ENCODE measurements at regions not wholly inside any gene's neighbourhood (a gene's known extent, or its start where the extent isn't known, plus 50 kb on each side); places are given as distances from the start of the nearest gene placed in this dataset.

- no peak for DNase-seq (ENCODE audit: low read depth in 3 of 3, low spot score in 1 of 3)
These were observed 194.8 kb upstream of the ACVR2A start for GRCh38 chr2:147649998-147650397.

DNA sequence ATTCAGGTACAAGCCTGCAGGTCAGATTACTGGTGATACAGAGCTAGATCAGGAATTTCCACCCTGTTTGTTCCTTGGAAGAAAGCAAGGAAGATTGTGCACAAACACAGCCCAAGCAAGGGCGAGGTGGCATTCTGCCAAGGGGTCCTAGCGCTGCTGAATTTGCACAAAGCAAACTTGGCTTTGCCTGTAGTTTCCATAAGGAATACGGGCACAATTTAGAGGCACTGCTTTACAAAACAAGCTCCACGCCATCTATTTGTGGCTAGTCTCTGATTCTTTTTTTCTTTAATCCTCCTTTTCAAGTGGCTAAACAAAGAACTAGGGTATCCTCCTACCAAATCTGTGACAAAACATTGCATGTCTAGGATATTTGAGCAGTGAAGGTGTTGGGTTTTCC is 195.5 kb upstream of the ACVR2A start:
- no peak for DNase-seq (ENCODE audit: low read depth in 3 of 3, low spot score in 1 of 3)

DNA sequence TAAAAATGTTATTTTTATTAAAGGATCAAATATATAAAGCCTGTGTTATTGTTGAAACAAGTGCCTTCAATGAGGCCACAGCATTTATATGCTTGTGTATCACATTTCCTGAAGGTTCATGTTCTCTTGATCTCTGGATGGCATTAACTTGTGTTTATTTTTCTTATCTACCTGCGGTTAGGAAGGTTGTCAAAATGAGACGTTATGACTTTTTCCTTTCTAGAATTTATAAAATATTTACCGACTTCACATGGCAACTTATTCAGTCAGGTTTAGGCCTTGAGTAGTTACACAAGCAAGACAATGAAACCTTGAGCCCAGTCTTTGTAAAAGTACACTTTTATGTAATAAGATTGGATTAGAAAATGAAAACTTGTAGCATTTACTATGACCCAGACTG is 196.4 kb upstream of the ACVR2A start:
- DNase-seq (ENCODE audit: low read depth in 3 of 3, low spot score in 1 of 3) = no peak

GRCh38 chr2:147647816-147648215 is 197.0 kb upstream of the ACVR2A start:
- DNase-seq (ENCODE audit: low read depth in 3 of 3, low spot score in 1 of 3) = no peak

DNA sequence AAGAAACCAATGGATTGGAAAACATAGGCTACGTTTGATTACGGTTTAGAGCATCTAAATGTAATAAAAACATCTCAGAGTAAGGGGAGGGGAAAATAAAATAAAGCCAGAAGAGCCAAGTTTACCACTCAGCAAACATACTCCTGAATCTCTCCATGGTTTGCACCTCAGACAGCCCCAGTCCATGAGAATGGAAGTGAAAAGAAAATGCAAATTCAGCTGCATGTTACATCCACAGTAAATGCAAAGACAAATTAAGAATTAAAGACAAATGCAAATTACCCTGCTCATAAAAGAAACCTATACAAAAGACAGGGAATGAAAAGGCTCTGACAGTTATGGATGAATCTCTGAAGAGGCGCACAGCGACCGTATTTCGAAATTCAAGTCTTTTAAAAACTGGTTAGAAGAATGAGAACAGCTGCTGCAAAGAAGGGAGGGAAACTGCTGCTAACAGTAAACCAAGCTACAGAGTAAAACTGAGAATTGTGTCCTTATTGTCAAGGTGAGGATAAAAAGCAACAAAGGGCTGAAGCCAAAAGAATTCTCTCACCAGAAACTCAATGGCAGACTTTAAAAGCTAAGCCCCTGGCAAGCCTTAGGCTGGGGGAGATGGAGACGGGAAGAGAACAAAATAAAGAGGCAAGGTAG is 197.9 kb upstream of the ACVR2A start:
- no peak for DNase-seq (ENCODE audit: low read depth in 3 of 3, low spot score in 1 of 3)

DNA sequence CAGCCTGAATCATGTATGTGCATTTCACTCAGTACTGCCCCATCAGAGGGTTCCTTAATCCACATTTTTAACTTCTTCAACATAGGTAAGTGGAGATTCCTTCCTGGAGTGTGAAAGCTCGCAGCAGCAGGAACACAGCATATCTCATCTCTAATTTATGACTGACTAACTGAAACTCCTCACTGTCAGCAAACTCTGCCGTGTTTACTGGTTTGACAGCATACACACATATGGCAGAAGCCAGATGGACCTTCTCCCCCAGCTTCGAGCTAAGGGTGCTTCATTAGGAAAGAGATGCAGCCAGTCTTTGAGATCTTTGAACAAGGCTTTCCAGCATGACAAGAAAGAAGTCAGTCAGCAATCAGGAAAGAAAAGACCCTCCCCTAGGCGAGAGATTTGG is 200.3 kb upstream of the ACVR2A start:
- no peak for DNase-seq (ENCODE audit: low read depth in 3 of 3, low spot score in 1 of 3)

GRCh38 chr2:147642765-147643164 is 202.1 kb upstream of the ACVR2A start:
- DNase-seq (ENCODE audit: low read depth in 3 of 3, low spot score in 1 of 3) = no peak

GRCh38 chr2:147641651-147642050 is 203.2 kb upstream of the ACVR2A start:
- no peak for DNase-seq (ENCODE audit: low read depth in 3 of 3, low spot score in 1 of 3)

GRCh38 chr2:147639891-147640290 is 204.9 kb upstream of the ACVR2A start:
- DNase-seq (ENCODE audit: low read depth in 3 of 3, low spot score in 1 of 3) = no peak

DNA sequence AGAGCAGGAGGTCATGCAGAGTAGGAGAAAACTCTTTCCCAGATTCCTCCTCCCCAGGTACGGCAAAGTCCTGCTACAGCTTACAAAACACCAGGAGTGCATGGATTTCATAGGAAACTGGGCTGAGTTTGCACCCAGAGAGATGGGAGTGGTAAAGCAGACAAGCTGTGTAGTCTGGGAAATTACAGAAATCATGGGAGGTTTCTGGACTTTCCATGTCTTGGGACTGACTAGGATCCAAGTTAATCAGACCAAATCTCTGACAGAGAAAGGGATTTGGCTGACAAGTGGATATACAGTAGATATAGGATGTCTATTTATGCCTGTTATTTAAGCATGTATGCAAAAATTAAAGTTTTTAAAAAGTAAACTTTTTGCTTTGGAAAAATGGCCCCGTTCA is 205.4 kb upstream of the ACVR2A start:
- DNase-seq (ENCODE audit: low read depth in 3 of 3, low spot score in 1 of 3) = no peak

- DNase-seq (ENCODE audit: low read depth in 3 of 3, low spot score in 1 of 3) = no peak
These were observed 207.9 kb upstream of the ACVR2A start for GRCh38 chr2:147636886-147637285.

- no peak for DNase-seq (ENCODE audit: low read depth in 3 of 3, low spot score in 1 of 3)
These were observed 208.5 kb upstream of the ACVR2A start for GRCh38 chr2:147636238-147636882.

DNA sequence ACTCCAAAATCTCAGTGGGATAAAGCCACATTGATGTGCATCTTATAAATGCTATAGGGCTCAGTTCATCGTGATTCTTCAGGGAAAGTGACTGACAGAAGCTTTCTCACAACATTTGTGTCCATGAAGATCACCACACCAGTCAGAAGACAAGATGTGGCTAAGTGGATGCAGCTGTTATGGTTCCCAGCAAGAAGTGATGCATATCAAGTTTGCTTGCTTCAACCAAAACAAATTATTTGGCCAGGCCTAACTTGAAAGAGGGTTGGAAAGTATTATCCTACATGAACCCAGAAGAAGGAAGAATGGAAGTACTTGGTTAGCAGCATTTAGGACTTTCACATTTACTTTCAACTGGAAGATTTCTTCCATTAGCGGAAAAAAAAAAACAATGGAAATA is 210.0 kb upstream of the ACVR2A start:
- no peak for DNase-seq (ENCODE audit: low read depth in 3 of 3, low spot score in 1 of 3)

GRCh38 chr2:147632198-147632597 is 212.6 kb upstream of the ACVR2A start:
- DNase-seq (ENCODE audit: low read depth in 3 of 3, low spot score in 1 of 3) = no peak

GRCh38 chr2:147631294-147631693 is 213.5 kb upstream of the ACVR2A start:
- DNase-seq (ENCODE audit: low read depth in 3 of 3, low spot score in 1 of 3) = no peak

- DNase-seq (ENCODE audit: low read depth in 3 of 3, low spot score in 1 of 3) = no peak
These were observed 214.2 kb upstream of the ACVR2A start for GRCh38 chr2:147630585-147630984.

DNA sequence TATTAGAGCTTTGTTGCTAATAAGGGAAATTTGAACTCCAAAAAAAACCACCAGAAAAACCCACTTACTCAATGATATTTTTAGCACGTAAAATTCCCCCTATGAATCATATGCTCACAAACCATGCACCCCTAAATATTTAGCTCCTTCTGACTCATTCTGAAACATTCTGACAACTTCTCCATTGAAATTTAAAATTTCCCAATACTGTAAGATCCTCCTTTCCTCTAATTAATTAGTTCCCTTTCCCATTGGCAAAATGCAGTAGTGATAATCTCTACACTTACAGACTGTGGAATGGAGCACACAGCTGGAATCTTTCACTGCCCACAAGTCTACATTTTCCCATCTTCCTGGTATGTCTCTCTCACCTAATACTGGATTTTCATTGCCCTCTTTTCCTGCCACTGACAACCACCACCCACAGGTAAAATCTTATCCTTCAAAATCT is 215.8 kb upstream of the ACVR2A start:
- no peak for DNase-seq (ENCODE audit: low read depth in 3 of 3, low spot score in 1 of 3)

DNA sequence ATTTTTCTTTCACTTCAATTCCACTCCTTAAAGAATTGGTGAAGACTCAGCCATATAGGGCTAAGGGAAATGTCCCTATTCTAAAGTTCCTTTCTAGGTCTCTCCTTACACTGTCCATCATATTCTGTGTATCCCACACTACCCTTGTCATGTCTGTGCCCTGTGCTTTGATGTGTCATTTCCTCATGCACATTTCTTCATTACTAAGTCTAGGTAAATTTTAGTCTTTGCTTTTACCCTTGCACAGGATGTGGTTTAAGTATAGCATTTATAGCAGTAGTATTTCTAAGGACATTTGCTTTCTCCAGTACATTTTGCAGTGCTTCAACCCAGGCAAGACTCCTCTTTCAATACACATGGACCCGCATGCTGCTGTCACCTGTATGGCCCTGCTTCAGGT is 221.5 kb upstream of the ACVR2A start:
- no peak for DNase-seq (ENCODE audit: low read depth in 3 of 3, low spot score in 1 of 3)

- DNase-seq (ENCODE audit: low read depth in 3 of 3, low spot score in 1 of 3) = no peak
These were observed 223.1 kb upstream of the ACVR2A start for GRCh38 chr2:147621656-147622197.

DNA sequence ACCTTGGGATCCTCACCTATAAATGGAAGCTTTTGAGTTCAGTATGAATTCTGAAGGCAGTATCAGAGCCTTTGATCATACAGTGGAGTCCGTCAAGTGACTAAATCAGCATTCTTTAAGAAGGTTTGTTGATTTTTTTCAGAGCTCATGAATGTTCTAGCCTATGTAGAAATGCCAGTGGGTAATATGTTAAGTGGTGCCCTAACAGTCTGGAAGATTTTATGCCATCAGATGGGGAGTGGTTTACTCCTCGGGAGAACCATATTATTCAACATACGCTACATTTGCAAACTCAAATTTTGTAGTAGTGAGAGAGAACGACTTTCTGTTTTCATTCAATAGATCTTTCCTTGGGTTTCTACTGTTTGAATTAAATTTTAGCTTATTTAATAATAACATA is 225.0 kb upstream of the ACVR2A start:
- DNase-seq (ENCODE audit: low read depth in 3 of 3, low spot score in 1 of 3) = no peak

DNA sequence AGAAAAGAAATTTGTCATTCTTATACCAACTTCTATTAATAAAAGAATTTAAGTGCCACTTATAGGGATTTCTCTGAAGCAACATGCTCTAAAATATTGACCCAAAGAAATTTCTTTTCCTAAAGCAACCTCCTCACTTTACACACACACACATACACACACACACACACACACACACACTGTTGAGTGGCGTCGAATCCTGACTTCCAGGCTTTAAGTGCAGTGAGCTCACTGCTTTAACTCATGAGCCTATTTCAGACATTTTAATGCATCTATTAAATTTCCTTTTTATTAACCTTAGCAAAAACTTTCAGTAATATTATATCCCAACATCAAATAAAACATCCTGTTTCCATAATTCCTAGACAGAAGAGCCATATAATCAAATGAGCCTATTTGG is 229.1 kb upstream of the ACVR2A start:
- DNase-seq (ENCODE audit: low read depth in 3 of 3, low spot score in 1 of 3) = no peak

- no peak for DNase-seq (ENCODE audit: low read depth in 3 of 3, low spot score in 1 of 3)
These were observed 229.8 kb upstream of the ACVR2A start for GRCh38 chr2:147614979-147615470.

DNA sequence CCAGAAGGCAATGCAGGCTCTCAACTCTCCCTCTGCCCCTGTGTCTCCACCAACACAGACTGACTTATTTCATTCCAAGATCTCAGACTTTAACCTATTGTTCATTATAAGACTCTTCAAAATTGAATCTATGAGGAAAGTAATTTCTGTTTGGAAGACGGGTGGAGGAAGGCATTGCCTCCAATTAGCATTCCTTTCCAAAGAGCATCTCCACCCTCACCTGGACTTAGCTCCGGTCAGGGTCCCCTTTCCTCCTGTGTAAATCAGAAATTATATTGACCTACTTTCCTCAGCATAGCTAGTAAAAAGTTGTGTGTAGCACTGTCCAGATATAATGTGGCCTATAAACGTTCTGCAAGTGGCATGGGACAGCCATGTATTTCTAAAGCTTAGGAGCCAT is 230.4 kb upstream of the ACVR2A start:
- DNase-seq (ENCODE audit: low read depth in 3 of 3, low spot score in 1 of 3) = no peak
